ENCODE measurements at regions not wholly inside any gene's neighbourhood (a gene's known extent, or its start where the extent isn't known, plus 50 kb on each side); places are given as distances from the start of the nearest gene placed in this dataset.

- no peak for DNase-seq (ENCODE audit: low read depth)
- H3K4me3 ChIP-seq (ENCODE audit: low read depth, low read length), result no peak overlapping the region
- TF ChIP-seq CTCF (IDR thresholded peaks at IDR 0.05; ENCODE audit: low read depth, low read length, missing control alignments), result no peak
These were observed 1968.2 kb upstream of the NUDT12 start for GRCh38 chr5:105530716-105531261.

GRCh38 chr5:105529851-105530250 is 1967.3 kb upstream of the NUDT12 start:
- no peak for DNase-seq (ENCODE audit: low read depth)
- TF ChIP-seq CTCF (IDR thresholded peaks at IDR 0.05; ENCODE audit: low read depth, low read length, missing control alignments), result no peak
- H3K4me3 ChIP-seq (ENCODE audit: low read depth, low read length), result no peak overlapping the region

GRCh38 chr5:105508519-105508918 is 1945.9 kb upstream of the NUDT12 start:
- DNase-seq (ENCODE audit: low read depth), result no peak
- TF ChIP-seq CTCF (IDR thresholded peaks at IDR 0.05; ENCODE audit: low read depth, low read length, missing control alignments), result no peak
- H3K4me3 ChIP-seq (ENCODE audit: low read depth, low read length), result no peak overlapping the region

- TF ChIP-seq CTCF (IDR thresholded peaks at IDR 0.05; ENCODE audit: low read depth, low read length, missing control alignments), result no peak
- DNase-seq (ENCODE audit: low read depth), result no peak
- no peak overlapping the region for H3K4me3 ChIP-seq (ENCODE audit: low read depth, low read length)
These were observed 1944.2 kb upstream of the NUDT12 start for GRCh38 chr5:105506692-105507277.

GRCh38 chr5:105503950-105504349 is 1941.4 kb upstream of the NUDT12 start:
- no peak overlapping the region for H3K4me3 ChIP-seq (ENCODE audit: low read depth, low read length)
- DNase-seq (ENCODE audit: low read depth), result no peak
- TF ChIP-seq CTCF (IDR thresholded peaks at IDR 0.05; ENCODE audit: low read depth, low read length, missing control alignments), result no peak

- TF ChIP-seq CTCF (IDR thresholded peaks at IDR 0.05; ENCODE audit: low read depth, low read length, missing control alignments), result no peak
These were observed 1938.7 kb upstream of the NUDT12 start for GRCh38 chr5:105501315-105501714.

GRCh38 chr5:105475401-105475800 is 1912.8 kb upstream of the NUDT12 start:
- no peak overlapping the region for H3K4me3 ChIP-seq (ENCODE audit: low read depth, low read length)
- DNase-seq (ENCODE audit: low read depth), result no peak
- no peak for TF ChIP-seq CTCF (IDR thresholded peaks at IDR 0.05; ENCODE audit: low read depth, low read length, missing control alignments)

More at GRCh38 chr5:105501315-105501714, 1938.7 kb upstream of the NUDT12 start:
- no peak for DNase-seq (ENCODE audit: low read depth)
- H3K4me3 ChIP-seq (ENCODE audit: low read depth, low read length), result no peak overlapping the region

Data from GM12864 (cell line).